ENCODE measurements at regions not wholly inside any gene's neighbourhood (a gene's known extent, or its start where the extent isn't known, plus 50 kb on each side); places are given as distances from the start of the nearest gene placed in this dataset.

- DNase-seq: no peak
- Histone ChIP-seq H3K9me3 (ENCODE audit: severe bottlenecking) (no peaks in the 10 kb centered on the region), H3K36me3 (no peaks in the 10 kb centered on the region), H3K27ac (no peak overlapping the region), H3K4me3 (ENCODE audit: low read depth, low read length) (no peak overlapping the region), H3K27me3 (ENCODE audit: insufficient read depth, low read depth, severe bottlenecking) (no peaks in the 10 kb centered on the region)
- TF ChIP-seq, protein P1, sequence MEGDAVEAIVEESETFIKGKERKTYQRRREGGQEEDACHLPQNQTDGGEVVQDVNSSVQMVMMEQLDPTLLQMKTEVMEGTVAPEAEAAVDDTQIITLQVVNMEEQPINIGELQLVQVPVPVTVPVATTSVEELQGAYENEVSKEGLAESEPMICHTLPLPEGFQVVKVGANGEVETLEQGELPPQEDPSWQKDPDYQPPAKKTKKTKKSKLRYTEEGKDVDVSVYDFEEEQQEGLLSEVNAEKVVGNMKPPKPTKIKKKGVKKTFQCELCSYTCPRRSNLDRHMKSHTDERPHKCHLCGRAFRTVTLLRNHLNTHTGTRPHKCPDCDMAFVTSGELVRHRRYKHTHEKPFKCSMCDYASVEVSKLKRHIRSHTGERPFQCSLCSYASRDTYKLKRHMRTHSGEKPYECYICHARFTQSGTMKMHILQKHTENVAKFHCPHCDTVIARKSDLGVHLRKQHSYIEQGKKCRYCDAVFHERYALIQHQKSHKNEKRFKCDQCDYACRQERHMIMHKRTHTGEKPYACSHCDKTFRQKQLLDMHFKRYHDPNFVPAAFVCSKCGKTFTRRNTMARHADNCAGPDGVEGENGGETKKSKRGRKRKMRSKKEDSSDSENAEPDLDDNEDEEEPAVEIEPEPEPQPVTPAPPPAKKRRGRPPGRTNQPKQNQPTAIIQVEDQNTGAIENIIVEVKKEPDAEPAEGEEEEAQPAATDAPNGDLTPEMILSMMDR (IDR thresholded peaks at IDR 0.05; ENCODE audit: low read depth, low read length): no peak
These were observed 312.1 kb downstream of the SOX9 start for GRCh38 chr17:72432881-72433280.

DNA sequence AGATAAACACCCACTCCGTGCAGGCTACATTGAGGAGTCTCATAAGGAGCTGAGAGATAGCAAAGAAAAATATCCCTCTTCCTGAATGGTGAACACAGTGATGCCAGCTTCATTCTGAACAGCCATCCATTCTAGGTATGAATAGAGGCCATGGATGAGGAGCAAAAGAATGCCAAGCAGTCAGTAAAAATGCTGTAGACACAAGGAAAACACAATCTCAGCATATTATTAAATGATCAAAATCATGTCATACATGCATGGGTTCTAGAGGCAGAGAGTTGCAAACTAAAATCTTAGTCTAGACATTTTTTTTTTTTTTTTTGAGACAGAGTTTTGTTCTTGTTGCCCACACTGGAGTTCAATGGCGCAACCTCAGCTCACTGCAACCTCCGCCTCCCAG, 313.0 kb downstream of the SOX9 start:
- no peak overlapping the region for H3K4me3 ChIP-seq (ENCODE audit: low read depth, low read length)
- TF ChIP-seq, protein P1 (IDR thresholded peaks at IDR 0.05; ENCODE audit: low read depth, low read length): no peak
- H3K27ac ChIP-seq: no peak overlapping the region

DNA sequence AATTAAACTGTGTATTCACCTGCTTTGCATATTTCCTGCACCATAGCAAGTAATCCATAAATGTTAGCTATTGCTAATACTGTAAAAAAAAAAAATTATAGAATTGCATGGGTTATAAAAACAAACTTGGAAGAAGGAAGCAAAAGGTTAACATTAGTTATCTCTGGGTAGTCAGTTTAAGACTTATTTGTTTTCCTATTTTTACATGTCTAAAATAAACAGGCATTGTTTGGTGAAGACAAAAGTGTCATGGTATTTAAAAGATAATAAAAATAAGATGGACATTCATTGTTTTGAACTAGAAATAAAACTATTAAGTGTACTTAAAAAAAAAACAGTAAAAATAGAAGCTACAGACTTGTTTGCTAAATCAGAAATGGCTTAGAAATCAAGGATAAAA, 313.8 kb downstream of the SOX9 start:
- H3K9me3 ChIP-seq (ENCODE audit: severe bottlenecking): peaks cover 2% of the 10 kb centered on the region
- H3K27ac ChIP-seq: no peak overlapping the region
- H3K27me3 ChIP-seq (ENCODE audit: insufficient read depth, low read depth, severe bottlenecking): no peaks in the 10 kb centered on the region
- no peak for DNase-seq
- TF ChIP-seq, protein P1 (IDR thresholded peaks at IDR 0.05; ENCODE audit: low read depth, low read length): no peak
- no peaks in the 10 kb centered on the region for H3K36me3 ChIP-seq
- H3K4me3 ChIP-seq (ENCODE audit: low read depth, low read length): no peak overlapping the region

More for the DNA sequence above, 313.0 kb downstream of the SOX9 start:
- no peaks in the 10 kb centered on the region for H3K9me3 ChIP-seq (ENCODE audit: severe bottlenecking)
- no peaks in the 10 kb centered on the region for H3K36me3 ChIP-seq
- no peaks in the 10 kb centered on the region for H3K27me3 ChIP-seq (ENCODE audit: insufficient read depth, low read depth, severe bottlenecking)
- no peak for DNase-seq

GRCh38 chr17:72434991-72435618, 314.3 kb downstream of the SOX9 start:
- no peak overlapping the region for H3K4me3 ChIP-seq (ENCODE audit: low read depth, low read length)
- no peaks in the 10 kb centered on the region for H3K36me3 ChIP-seq
- H3K27ac ChIP-seq: no peak overlapping the region
- TF ChIP-seq, protein P1 (IDR thresholded peaks at IDR 0.05; ENCODE audit: low read depth, low read length): no peak
- peaks cover 3% of the 10 kb centered on the region for H3K9me3 ChIP-seq (ENCODE audit: severe bottlenecking)
- no peak for DNase-seq
- H3K27me3 ChIP-seq (ENCODE audit: insufficient read depth, low read depth, severe bottlenecking): no peaks in the 10 kb centered on the region

DNA sequence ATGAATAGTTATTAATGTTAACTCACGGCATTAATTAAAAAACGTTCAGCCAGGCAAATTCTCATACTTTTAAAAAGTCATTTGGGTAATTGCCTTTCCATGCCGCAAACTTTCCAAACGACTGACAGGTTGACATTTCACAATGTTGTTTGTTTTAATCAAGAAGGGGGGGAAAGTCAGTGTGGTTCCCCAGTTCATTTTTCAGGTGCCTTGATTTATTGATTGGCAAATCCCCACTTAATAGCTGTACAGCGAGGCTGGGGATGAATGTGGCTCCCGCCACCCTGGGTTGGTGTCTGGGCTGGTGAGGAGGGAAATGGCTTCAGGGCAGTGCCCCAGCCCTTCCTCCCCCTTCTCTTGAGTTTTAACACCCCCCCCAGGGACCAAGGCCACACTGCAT, 318.0 kb downstream of the SOX9 start:
- H3K27me3 ChIP-seq (ENCODE audit: insufficient read depth, low read depth, severe bottlenecking): no peaks in the 10 kb centered on the region
- no peak for DNase-seq
- TF ChIP-seq, protein P1 (IDR thresholded peaks at IDR 0.05; ENCODE audit: low read depth, low read length): no peak
- no peak overlapping the region for H3K27ac ChIP-seq
- H3K36me3 ChIP-seq: no peaks in the 10 kb centered on the region
- H3K4me3 ChIP-seq (ENCODE audit: low read depth, low read length): no peak overlapping the region
- peaks cover 3% of the 10 kb centered on the region for H3K9me3 ChIP-seq (ENCODE audit: severe bottlenecking)

All from WERI-Rb-1 (cell line).